OCI-LY3 (cell line): ENCODE measurements at regions not wholly inside any gene's neighbourhood (a gene's known extent, or its start where the extent isn't known, plus 50 kb on each side); places are given as distances from the start of the nearest gene placed in this dataset.

ENCODE experiments used
- EZH2phosphoT487 ChIP-seq: fragments of 200-600 bp; shearing (Covaris generic); IDR thresholded peaks from 2 replicates; pipeline ENCODE4 v1.6.1; 2018; ENCODE audit warnings: antibody characterized with exemption, mixed run types, low read depth
- TF ChIP-seq, protein P1 (sequence below): fragments of 200-600, 300-600 bp; sonication (generic); IDR thresholded peaks from 2 replicates; pipeline ENCODE4 v1.5.1; 2014; ENCODE audit warnings: antibody characterized with exemption, low read length, low read depth

GRCh38 chr3:805326-805725, 287.5 kb upstream of the CNTN6 start:
- TF ChIP-seq, protein P1, sequence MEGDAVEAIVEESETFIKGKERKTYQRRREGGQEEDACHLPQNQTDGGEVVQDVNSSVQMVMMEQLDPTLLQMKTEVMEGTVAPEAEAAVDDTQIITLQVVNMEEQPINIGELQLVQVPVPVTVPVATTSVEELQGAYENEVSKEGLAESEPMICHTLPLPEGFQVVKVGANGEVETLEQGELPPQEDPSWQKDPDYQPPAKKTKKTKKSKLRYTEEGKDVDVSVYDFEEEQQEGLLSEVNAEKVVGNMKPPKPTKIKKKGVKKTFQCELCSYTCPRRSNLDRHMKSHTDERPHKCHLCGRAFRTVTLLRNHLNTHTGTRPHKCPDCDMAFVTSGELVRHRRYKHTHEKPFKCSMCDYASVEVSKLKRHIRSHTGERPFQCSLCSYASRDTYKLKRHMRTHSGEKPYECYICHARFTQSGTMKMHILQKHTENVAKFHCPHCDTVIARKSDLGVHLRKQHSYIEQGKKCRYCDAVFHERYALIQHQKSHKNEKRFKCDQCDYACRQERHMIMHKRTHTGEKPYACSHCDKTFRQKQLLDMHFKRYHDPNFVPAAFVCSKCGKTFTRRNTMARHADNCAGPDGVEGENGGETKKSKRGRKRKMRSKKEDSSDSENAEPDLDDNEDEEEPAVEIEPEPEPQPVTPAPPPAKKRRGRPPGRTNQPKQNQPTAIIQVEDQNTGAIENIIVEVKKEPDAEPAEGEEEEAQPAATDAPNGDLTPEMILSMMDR = no peak
- no peak for TF ChIP-seq EZH2phosphoT487
